Liver (tissue), 8 donors: ENCODE measurements at regions not wholly inside any gene's neighbourhood (a gene's known extent, or its start where the extent isn't known, plus 50 kb on each side); places are given as distances from the start of the nearest gene placed in this dataset.

Experiments used
- DNase-seq: peaks from one replicate; pipeline ENCODE4 v3.0.0-alpha.2; 2017; ENCODE audit warnings: low spot score
- H3K27ac ChIP-seq, 2 donors: one replicate each; pipeline ENCODE4 v1.7.0; 2013; ENCODE audit warnings: inconsistent platforms in 2 of 2, low read length in 2 of 2, control low read depth in 1 of 2, low read depth in 1 of 2, mild to moderate bottlenecking in 1 of 2
- H3K27me3 ChIP-seq, 4 donors: one replicate each; pipeline versions ENCODE4 v1.6.1 to v1.7.0; 2013; ENCODE audit warnings: low read length in 3 of 4, inconsistent platforms in 1 of 4, mild to moderate bottlenecking in 1 of 4, moderate library complexity in 1 of 4; ENCODE audit not compliant: control insufficient read depth in 4 of 4, insufficient read depth in 4 of 4
- H3K36me3 ChIP-seq, 4 donors: one replicate each; pipeline versions ENCODE4 v1.6.1 to v1.7.0; 2013; ENCODE audit warnings: low read length in 3 of 4, mild to moderate bottlenecking in 3 of 4, low read depth in 1 of 4, moderate library complexity in 1 of 4; ENCODE audit not compliant: control insufficient read depth in 4 of 4, insufficient read depth in 3 of 4
- H3K4me1 ChIP-seq, 4 donors: one replicate each; pipeline versions ENCODE4 v1.6.1 to v1.7.0; 2013; ENCODE audit warnings: low read length in 3 of 4, mild to moderate bottlenecking in 3 of 4, moderate library complexity in 1 of 4; ENCODE audit not compliant: control insufficient read depth in 4 of 4, insufficient read depth in 4 of 4
- H3K4me3 ChIP-seq, 3 donors: one replicate each; pipeline versions ENCODE4 v1.6.1 to v1.7.0; 2013; ENCODE audit warnings: low read length in 3 of 3, control low read depth in 1 of 3, low read depth in 1 of 3, mild to moderate bottlenecking in 1 of 3
- H3K9ac ChIP-seq, 2 donors: one replicate each; pipeline ENCODE4 v1.7.0; 2013; ENCODE audit warnings: low read length in 2 of 2, mild to moderate bottlenecking in 2 of 2, moderate library complexity in 2 of 2, control low read depth in 1 of 2, low read depth in 1 of 2
- H3K9me3 ChIP-seq, 4 donors: one replicate each; pipeline versions ENCODE4 v1.6.1 to v1.7.0; 2013; ENCODE audit warnings: low read length in 3 of 4; ENCODE audit not compliant: control insufficient read depth in 4 of 4
- EGR1 ChIP-seq, 2 donors: IDR thresholded peaks; 2 replicates each; pipeline ENCODE4 v1.6.1; 2016 to 2018; ENCODE audit warnings: antibody characterized with exemption in 2 of 2, low read depth in 2 of 2
- FOXA1 ChIP-seq: IDR thresholded peaks from 2 replicates; pipeline ENCODE4 v1.6.1; 2016; ENCODE audit warnings: antibody characterized with exemption
- FOXA2 ChIP-seq: IDR thresholded peaks from 2 replicates; pipeline ENCODE4 v1.6.1; 2016; ENCODE audit warnings: antibody characterized with exemption
- GABPA ChIP-seq, 2 donors: IDR thresholded peaks in 1 of 2; conservative IDR thresholded peaks in 1 of 2; 2 replicates each; pipeline ENCODE4 v1.6.1; 2016; ENCODE audit warnings: antibody characterized with exemption in 2 of 2, mild to moderate bottlenecking in 1 of 2, moderate library complexity in 1 of 2
- HNF4A ChIP-seq, 2 donors: conservative IDR thresholded peaks; 2 replicates each; pipeline ENCODE4 v1.6.1; 2016; ENCODE audit warnings: antibody characterized with exemption in 2 of 2, mild to moderate bottlenecking in 2 of 2
- HNF4G ChIP-seq: IDR thresholded peaks from 2 replicates; pipeline ENCODE4 v1.6.1; 2016; ENCODE audit warnings: antibody characterized with exemption
- JUND ChIP-seq, 2 donors: IDR thresholded peaks; 2 replicates each; pipeline ENCODE4 v1.6.1; 2016; ENCODE audit warnings: antibody characterized with exemption in 2 of 2
- NR2F2 ChIP-seq: IDR thresholded peaks from 2 replicates; pipeline ENCODE4 v1.6.1; 2016; ENCODE audit warnings: antibody characterized with exemption
- RAD21 ChIP-seq, 2 donors: IDR thresholded peaks; 2 replicates each; pipeline ENCODE4 v1.6.1; 2016; ENCODE audit warnings: antibody characterized with exemption in 2 of 2, mild to moderate bottlenecking in 2 of 2
- RXRA ChIP-seq, 2 donors: IDR thresholded peaks; 2 replicates each; pipeline ENCODE4 v1.6.1; 2017 to 2018; ENCODE audit warnings: antibody characterized with exemption in 2 of 2, mild to moderate bottlenecking in 1 of 2
- SP1 ChIP-seq: IDR thresholded peaks from 2 replicates; pipeline ENCODE4 v1.6.1; 2018; ENCODE audit warnings: antibody characterized with exemption, mild to moderate bottlenecking
- TAF1 ChIP-seq: conservative IDR thresholded peaks from 2 replicates; pipeline ENCODE4 v1.6.1; 2016; ENCODE audit warnings: antibody characterized with exemption, mild to moderate bottlenecking
- YY1 ChIP-seq: IDR thresholded peaks from 2 replicates; pipeline ENCODE4 v1.6.1; 2016; ENCODE audit warnings: antibody characterized with exemption, mild to moderate bottlenecking
- WGBS: extraction: QIAGEN DNeasy Blood & Tissue Kit; methylation state at CpG from one replicate; pipeline ENCODE4 v1.1.7; 2013; 5-methylcytosine and 5-hydroxymethylcytosine counted together
- TF ChIP-seq, protein P1 (sequence below): IDR thresholded peaks from 2 replicates; pipeline ENCODE4 v1.6.1; 2016; ENCODE audit warnings: antibody characterized with exemption
- TF ChIP-seq, protein P2 (sequence below): IDR thresholded peaks from 2 replicates; pipeline ENCODE4 v1.6.1; 2016; ENCODE audit warnings: antibody characterized with exemption, mild to moderate bottlenecking
- TF ChIP-seq, protein P3 (sequence below): fragments of 150-350 bp; IDR thresholded peaks from 2 replicates; pipeline ENCODE4 v1.5.1; 2017; ENCODE audit warnings: improper control_type of control experiment, low read depth, low read length; ENCODE audit not compliant: missing input control
- TF ChIP-seq, protein P4 (sequence below): IDR thresholded peaks from 2 replicates; pipeline ENCODE4 v1.6.1; 2016; ENCODE audit warnings: antibody characterized with exemption
- donor health status: healthy.
- donor health status: healthy.
- donor health status: healthy.
- donor health status: healthy.
- donor health status: healthy.

DNA sequence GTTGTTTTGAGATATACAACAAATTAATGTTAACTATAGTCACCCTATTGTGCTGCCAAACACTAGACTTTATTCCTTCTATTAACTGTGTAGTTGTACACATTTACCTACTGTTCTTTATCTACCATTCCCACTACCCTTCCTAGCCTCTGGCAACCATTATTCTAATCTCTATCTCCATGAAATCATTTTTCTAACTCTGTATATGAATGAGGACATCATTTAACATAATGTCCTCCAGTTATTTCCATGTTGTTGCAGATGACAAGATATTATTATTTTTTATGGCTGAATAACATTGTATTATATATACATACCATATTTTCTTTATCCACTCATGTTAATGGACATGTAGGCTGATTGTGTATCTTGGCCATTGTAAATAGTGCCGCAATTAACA is 366.3 kb downstream of the TBX15 start:
- DNase-seq, result no peak
- no peak overlapping the region for H3K4me3 ChIP-seq
- TF ChIP-seq EGR1 (IDR thresholded peaks at IDR 0.05; ENCODE audit: low read depth in 2 of 2), result no peak
- no peak for TF ChIP-seq FOXA2
- no peak for TF ChIP-seq NR2F2
- TF ChIP-seq, protein P1, sequence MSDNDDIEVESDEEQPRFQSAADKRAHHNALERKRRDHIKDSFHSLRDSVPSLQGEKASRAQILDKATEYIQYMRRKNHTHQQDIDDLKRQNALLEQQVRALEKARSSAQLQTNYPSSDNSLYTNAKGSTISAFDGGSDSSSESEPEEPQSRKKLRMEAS, result no peak
- no peak for TF ChIP-seq SP1
- no peak for TF ChIP-seq YY1
- TF ChIP-seq HNF4G, result no peak
- TF ChIP-seq FOXA1, result no peak
- no peak for TF ChIP-seq JUND (IDR thresholded peaks at IDR 0.05)
- no peak for TF ChIP-seq RXRA (IDR thresholded peaks at IDR 0.05)
- TF ChIP-seq, protein P2, sequence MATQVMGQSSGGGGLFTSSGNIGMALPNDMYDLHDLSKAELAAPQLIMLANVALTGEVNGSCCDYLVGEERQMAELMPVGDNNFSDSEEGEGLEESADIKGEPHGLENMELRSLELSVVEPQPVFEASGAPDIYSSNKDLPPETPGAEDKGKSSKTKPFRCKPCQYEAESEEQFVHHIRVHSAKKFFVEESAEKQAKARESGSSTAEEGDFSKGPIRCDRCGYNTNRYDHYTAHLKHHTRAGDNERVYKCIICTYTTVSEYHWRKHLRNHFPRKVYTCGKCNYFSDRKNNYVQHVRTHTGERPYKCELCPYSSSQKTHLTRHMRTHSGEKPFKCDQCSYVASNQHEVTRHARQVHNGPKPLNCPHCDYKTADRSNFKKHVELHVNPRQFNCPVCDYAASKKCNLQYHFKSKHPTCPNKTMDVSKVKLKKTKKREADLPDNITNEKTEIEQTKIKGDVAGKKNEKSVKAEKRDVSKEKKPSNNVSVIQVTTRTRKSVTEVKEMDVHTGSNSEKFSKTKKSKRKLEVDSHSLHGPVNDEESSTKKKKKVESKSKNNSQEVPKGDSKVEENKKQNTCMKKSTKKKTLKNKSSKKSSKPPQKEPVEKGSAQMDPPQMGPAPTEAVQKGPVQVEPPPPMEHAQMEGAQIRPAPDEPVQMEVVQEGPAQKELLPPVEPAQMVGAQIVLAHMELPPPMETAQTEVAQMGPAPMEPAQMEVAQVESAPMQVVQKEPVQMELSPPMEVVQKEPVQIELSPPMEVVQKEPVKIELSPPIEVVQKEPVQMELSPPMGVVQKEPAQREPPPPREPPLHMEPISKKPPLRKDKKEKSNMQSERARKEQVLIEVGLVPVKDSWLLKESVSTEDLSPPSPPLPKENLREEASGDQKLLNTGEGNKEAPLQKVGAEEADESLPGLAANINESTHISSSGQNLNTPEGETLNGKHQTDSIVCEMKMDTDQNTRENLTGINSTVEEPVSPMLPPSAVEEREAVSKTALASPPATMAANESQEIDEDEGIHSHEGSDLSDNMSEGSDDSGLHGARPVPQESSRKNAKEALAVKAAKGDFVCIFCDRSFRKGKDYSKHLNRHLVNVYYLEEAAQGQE, result no peak
- TF ChIP-seq, protein P3, sequence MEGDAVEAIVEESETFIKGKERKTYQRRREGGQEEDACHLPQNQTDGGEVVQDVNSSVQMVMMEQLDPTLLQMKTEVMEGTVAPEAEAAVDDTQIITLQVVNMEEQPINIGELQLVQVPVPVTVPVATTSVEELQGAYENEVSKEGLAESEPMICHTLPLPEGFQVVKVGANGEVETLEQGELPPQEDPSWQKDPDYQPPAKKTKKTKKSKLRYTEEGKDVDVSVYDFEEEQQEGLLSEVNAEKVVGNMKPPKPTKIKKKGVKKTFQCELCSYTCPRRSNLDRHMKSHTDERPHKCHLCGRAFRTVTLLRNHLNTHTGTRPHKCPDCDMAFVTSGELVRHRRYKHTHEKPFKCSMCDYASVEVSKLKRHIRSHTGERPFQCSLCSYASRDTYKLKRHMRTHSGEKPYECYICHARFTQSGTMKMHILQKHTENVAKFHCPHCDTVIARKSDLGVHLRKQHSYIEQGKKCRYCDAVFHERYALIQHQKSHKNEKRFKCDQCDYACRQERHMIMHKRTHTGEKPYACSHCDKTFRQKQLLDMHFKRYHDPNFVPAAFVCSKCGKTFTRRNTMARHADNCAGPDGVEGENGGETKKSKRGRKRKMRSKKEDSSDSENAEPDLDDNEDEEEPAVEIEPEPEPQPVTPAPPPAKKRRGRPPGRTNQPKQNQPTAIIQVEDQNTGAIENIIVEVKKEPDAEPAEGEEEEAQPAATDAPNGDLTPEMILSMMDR, result no peak
- no peak for TF ChIP-seq HNF4A (conservative IDR thresholded peaks at IDR 0.05)
- TF ChIP-seq, protein P4, sequence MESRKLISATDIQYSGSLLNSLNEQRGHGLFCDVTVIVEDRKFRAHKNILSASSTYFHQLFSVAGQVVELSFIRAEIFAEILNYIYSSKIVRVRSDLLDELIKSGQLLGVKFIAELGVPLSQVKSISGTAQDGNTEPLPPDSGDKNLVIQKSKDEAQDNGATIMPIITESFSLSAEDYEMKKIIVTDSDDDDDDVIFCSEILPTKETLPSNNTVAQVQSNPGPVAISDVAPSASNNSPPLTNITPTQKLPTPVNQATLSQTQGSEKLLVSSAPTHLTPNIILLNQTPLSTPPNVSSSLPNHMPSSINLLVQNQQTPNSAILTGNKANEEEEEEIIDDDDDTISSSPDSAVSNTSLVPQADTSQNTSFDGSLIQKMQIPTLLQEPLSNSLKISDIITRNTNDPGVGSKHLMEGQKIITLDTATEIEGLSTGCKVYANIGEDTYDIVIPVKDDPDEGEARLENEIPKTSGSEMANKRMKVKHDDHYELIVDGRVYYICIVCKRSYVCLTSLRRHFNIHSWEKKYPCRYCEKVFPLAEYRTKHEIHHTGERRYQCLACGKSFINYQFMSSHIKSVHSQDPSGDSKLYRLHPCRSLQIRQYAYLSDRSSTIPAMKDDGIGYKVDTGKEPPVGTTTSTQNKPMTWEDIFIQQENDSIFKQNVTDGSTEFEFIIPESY, result no peak
- no peak for TF ChIP-seq RAD21 (IDR thresholded peaks at IDR 0.05)
- TF ChIP-seq GABPA (IDR thresholded peaks at IDR 0.05 in 1 of 2, conservative IDR thresholded peaks at IDR 0.05 in 1 of 2), result no peak
- TF ChIP-seq TAF1, result no peak
- WGBS, result 77% methylated on average over 1 of the region's 1 CpG
- no peak overlapping the region for H3K27ac ChIP-seq
- H3K27me3 ChIP-seq, result no peaks in the 10 kb centered on the region
- no peaks in the 10 kb centered on the region for H3K9me3 ChIP-seq
- H3K36me3 ChIP-seq, result no peaks in the 10 kb centered on the region
- no peaks in the 10 kb centered on the region for H3K4me1 ChIP-seq
- no peak overlapping the region for H3K9ac ChIP-seq
